ENCODE measurements at regions not wholly inside any gene's neighbourhood (a gene's known extent, or its start where the extent isn't known, plus 50 kb on each side); places are given as distances from the start of the nearest gene placed in this dataset.

DNA sequence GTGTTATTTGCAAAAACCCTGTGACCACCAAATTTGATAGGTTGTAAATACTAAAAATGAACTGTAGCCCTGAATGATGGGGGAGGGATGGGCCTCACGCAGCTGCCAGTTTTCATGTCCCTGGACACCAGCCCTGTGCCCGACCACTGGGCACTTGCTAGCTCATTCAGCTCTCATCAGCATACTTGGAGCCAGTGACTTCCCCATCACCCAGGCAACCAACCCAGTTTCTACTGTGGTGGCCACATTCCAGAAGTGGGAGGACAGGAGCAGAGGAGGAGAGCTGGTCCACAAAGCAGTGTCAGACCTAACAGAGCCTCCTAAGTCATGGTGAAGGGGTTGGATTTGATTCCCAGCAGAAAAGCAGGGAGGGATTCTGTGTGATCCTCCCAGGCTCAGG lies 128.2 kb downstream of the CPEB2 start:
- peaks cover 21% of the 10 kb centered on the region for H3K27me3 Mint-ChIP-seq (ENCODE audit: low read depth)
- H3K27ac Mint-ChIP-seq = no peak overlapping the region
- peaks cover 5% of the 10 kb centered on the region for H3K9me3 Mint-ChIP-seq
- DNase-seq = no peak
- H3K4me1 Mint-ChIP-seq (ENCODE audit: low read depth) = no peaks in the 10 kb centered on the region
- no peak overlapping the region for H3K4me3 Mint-ChIP-seq
- intact Hi-C loops (cut with micrococcal nuclease) = no loop called here
- CTCF ChIA-PET = no interaction called here
- peaks cover 2% of the 10 kb centered on the region for H3K36me3 Mint-ChIP-seq (ENCODE audit: low read depth)

DNA sequence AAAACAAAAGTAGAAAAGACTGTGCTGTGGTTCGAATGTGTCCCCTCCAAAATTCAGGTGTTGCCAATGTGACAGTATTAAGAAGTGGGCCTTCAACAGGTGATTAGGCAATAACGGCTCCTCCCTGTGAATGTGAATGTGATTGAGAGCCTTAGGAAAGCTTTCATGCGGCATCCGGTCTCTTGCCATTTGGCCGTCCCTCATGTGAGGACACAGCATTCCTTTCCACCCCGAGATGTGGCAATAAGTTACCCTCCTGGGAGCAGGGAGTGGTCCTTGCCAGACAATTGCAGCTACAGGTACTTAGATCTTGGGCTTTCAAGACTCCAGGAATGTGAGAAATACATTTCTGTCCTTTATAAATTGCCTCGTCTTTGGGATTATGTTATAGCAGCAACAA lies 129.3 kb downstream of the CPEB2 start:
- intact Hi-C loops (cut with micrococcal nuclease) = no loop called here
- no peaks in the 10 kb centered on the region for H3K4me1 Mint-ChIP-seq (ENCODE audit: low read depth)
- H3K27me3 Mint-ChIP-seq (ENCODE audit: low read depth) = peaks cover 16% of the 10 kb centered on the region
- H3K9me3 Mint-ChIP-seq = peaks cover 10% of the 10 kb centered on the region
- no peak for DNase-seq
- CTCF ChIA-PET = no interaction called here
- no peak overlapping the region for H3K27ac Mint-ChIP-seq
- H3K4me3 Mint-ChIP-seq = no peak overlapping the region
- peaks cover 2% of the 10 kb centered on the region for H3K36me3 Mint-ChIP-seq (ENCODE audit: low read depth)

DNA sequence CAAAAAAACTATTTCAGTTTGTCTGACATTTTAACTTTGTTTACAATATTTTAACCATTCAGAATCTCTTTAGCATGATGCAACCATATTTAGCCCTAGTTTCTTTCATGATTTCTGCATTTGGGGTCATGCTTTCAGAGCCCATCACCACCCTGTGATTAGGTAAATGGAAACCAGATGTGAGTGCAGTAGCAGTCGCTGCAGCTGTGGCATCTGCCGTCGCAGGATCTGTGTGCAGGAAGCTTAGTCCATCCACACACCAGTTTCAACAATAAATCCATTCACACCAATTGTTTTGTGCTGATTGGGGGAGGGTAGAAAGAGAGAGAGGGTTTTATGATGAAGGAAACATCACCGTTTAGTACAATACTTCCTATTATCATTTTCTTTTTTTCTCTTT lies 130.5 kb downstream of the CPEB2 start:
- CTCF ChIA-PET = interaction anchor here (0.6 kb wide), 2 partner anchors 219 to 723 kb away, joined by 3 read pairs; no protein-coding TSS in a partner anchor
- no peak overlapping the region for H3K27ac Mint-ChIP-seq
- intact Hi-C loops (cut with micrococcal nuclease) = no loop called here

DNA sequence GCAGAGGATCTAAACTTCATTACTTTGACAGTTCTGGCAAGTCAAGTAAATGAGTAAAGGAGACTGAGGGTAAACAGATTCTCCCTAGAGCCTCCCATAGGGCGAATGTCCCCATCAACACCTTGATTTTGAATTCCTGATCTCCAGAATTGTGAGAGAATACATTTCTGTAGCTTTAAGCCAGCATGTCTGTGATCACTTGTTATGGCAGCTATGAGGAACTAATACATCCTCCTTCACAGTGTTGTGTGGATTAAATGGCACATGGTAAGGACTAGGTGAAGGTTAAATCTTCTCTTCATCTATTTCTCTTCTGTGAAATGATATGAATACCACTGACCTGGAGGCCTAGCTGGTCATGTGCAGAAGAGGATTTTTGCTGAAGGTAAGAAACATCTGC lies 137.3 kb downstream of the CPEB2 start:
- intact Hi-C loops (cut with micrococcal nuclease) = no loop called here
- peaks cover 9% of the 10 kb centered on the region for H3K27me3 Mint-ChIP-seq (ENCODE audit: low read depth)
- no peak for DNase-seq
- no peaks in the 10 kb centered on the region for H3K4me1 Mint-ChIP-seq (ENCODE audit: low read depth)
- H3K9me3 Mint-ChIP-seq = peaks cover 15% of the 10 kb centered on the region
- no peak overlapping the region for H3K27ac Mint-ChIP-seq
- H3K36me3 Mint-ChIP-seq (ENCODE audit: low read depth) = peaks cover 2% of the 10 kb centered on the region
- CTCF ChIA-PET = no interaction called here
- H3K4me3 Mint-ChIP-seq = no peak overlapping the region

More for the DNA sequence above, 130.5 kb downstream of the CPEB2 start:
- H3K4me3 Mint-ChIP-seq = no peak overlapping the region
- peaks cover 16% of the 10 kb centered on the region for H3K27me3 Mint-ChIP-seq (ENCODE audit: low read depth)
- H3K4me1 Mint-ChIP-seq (ENCODE audit: low read depth) = no peaks in the 10 kb centered on the region
- H3K36me3 Mint-ChIP-seq (ENCODE audit: low read depth) = peaks cover 2% of the 10 kb centered on the region
- peaks cover 15% of the 10 kb centered on the region for H3K9me3 Mint-ChIP-seq
- no peak for DNase-seq

DNA sequence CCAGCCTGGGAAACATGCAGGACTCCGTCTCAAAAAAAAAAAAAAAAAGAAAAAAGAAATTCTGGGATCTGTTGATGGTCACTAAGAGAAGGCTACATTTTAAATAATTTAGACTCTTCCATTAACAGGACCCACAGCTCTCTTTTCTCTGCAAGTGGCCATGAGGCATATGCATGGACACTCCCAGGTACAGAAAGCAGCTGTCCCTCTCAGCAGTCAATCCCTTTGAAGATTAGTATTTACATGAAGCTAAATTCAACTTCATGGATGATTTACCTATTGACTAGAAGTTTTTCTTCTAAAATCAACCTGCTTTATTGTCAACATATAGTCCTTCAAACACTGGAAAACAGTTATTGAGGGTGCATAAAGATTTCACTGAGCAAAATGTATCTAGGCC lies 139.9 kb downstream of the CPEB2 start:
- Mint-ChIP-seq H3K27me3 (ENCODE audit: low read depth) (peaks cover 2% of the 10 kb centered on the region), H3K36me3 (ENCODE audit: low read depth) (no peaks in the 10 kb centered on the region), H3K9me3 (no peaks in the 10 kb centered on the region), H3K27ac (no peak overlapping the region), H3K4me3 (no peak overlapping the region), H3K4me1 (ENCODE audit: low read depth) (no peaks in the 10 kb centered on the region)
- CTCF ChIA-PET = no interaction called here
- DNase-seq = no peak
- intact Hi-C loops (cut with micrococcal nuclease) = no loop called here

DNA sequence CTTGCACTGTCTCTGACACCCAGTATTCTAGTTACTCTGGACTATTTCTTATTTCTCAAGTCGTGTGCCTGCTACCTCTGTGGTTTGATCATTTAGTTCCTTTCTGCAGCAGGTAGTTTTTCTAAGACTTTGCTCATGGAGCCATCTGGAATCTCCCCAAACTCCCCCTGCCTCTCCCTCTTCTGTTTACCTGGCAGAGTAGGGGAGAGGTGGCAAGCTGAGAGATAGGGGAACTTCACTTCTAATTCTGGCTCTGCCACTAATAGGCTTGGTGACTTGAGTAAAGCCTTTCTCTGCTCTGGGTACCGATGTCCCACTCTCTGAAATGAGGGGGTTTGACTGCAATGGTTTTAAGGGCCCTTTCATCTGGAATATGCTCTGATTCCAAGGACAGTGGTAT lies 141.3 kb downstream of the CPEB2 start:
- Mint-ChIP-seq H3K9me3 (no peaks in the 10 kb centered on the region), H3K27me3 (ENCODE audit: low read depth) (peaks cover 8% of the 10 kb centered on the region), H3K36me3 (ENCODE audit: low read depth) (no peaks in the 10 kb centered on the region), H3K4me1 (ENCODE audit: low read depth) (no peaks in the 10 kb centered on the region), H3K4me3 (no peak overlapping the region), H3K27ac (no peak overlapping the region)
- no peak for DNase-seq
- intact Hi-C loops (cut with micrococcal nuclease) = no loop called here
- CTCF ChIA-PET = interaction anchor here (0.8 kb wide), 1 partner anchor 68 kb away, joined by 3 read pairs; no protein-coding TSS in a partner anchor

DNA sequence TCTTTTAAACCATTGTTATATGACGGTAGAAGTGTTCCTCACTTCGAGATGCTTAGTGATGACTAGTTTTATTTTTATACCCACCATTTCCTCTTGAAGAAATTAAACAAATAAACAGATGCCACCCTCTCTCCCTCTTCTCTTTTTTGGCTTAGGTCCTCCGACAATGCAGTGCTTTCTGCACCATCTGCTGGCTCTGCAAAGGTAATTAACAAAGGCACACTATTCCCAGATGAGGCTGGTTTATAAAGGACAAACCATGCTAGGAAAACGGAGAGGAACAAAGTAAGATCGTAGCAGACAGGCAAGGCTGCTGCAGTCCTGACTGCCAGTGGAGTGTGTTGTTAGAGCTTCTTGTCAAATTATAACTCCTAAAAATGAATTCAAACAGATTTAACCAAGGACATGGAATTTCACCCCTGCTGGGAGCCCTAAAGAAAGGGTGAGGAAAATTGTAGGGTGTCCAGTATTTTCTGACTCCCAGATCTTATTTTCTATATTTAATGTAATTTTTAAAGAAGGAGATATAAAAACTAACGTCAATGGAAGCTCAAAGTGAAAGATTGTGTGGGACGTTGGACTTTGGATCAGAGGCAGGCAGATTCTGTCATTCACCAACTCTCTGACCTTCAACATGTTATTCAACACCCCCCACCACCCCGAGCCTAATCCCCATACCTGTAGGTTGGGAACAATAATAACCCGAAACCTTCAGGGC lies 142.1 kb downstream of the CPEB2 start:
- Mint-ChIP-seq H3K9me3 (no peaks in the 10 kb centered on the region), H3K36me3 (ENCODE audit: low read depth) (no peaks in the 10 kb centered on the region), H3K27me3 (ENCODE audit: low read depth) (peaks cover 8% of the 10 kb centered on the region), H3K4me3 (no peak overlapping the region), H3K27ac (no peak overlapping the region), H3K4me1 (ENCODE audit: low read depth) (no peaks in the 10 kb centered on the region)
- intact Hi-C loops (cut with micrococcal nuclease) = no loop called here
- no peak for DNase-seq
- CTCF ChIA-PET = interaction anchor here (0.8 kb wide), 1 partner anchor 69 kb away, joined by 3 read pairs; no protein-coding TSS in a partner anchor

DNA sequence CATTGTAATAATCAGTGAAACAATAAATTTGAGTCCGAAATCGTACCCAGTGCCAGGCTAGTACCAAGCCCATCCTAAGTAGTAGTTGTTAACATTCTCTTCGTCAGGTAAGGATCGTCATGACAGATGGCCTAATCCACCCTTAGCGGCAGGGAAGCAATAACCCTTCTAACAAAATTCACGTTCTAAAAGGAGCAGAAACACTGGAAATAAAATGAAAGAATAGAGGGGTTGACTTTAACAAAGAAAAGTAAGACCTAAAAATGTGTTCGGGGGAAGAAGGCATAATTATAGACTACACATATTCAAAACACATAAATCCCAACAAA lies 142.7 kb downstream of the CPEB2 start:
- CTCF ChIA-PET = no interaction called here
- no peaks in the 10 kb centered on the region for H3K36me3 Mint-ChIP-seq (ENCODE audit: low read depth)
- H3K27ac Mint-ChIP-seq = no peak overlapping the region
- H3K27me3 Mint-ChIP-seq (ENCODE audit: low read depth) = peaks cover 8% of the 10 kb centered on the region
- H3K4me1 Mint-ChIP-seq (ENCODE audit: low read depth) = no peaks in the 10 kb centered on the region
- intact Hi-C loops (cut with micrococcal nuclease) = no loop called here
- no peak for DNase-seq
- no peaks in the 10 kb centered on the region for H3K9me3 Mint-ChIP-seq
- H3K4me3 Mint-ChIP-seq = no peak overlapping the region

DNA sequence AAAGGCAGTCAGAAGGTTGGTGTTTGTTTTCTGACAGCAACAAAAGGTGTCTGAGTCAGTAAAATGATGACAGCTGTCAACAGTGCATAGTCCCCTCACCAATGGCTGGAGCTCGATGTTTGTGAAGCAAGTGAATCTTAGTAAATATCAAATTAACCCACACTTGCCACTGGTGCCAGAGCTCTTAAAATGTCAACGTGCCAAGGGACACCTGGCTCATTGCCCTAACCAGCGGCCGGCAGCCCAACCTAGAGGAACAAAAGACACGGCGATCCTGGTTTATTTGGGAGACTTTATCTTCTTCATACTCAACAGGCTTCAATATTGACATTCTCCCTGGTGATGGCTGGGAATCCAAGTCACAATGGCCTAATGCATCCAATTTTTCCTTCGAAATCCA lies 143.4 kb downstream of the CPEB2 start:
- H3K36me3 Mint-ChIP-seq (ENCODE audit: low read depth) = no peaks in the 10 kb centered on the region
- CTCF ChIA-PET = no interaction called here
- intact Hi-C loops (cut with micrococcal nuclease) = no loop called here
- no peak overlapping the region for H3K4me3 Mint-ChIP-seq
- DNase-seq = no peak
- no peaks in the 10 kb centered on the region for H3K4me1 Mint-ChIP-seq (ENCODE audit: low read depth)
- H3K27me3 Mint-ChIP-seq (ENCODE audit: low read depth) = peaks cover 9% of the 10 kb centered on the region
- H3K9me3 Mint-ChIP-seq = no peaks in the 10 kb centered on the region
- H3K27ac Mint-ChIP-seq = no peak overlapping the region

DNA sequence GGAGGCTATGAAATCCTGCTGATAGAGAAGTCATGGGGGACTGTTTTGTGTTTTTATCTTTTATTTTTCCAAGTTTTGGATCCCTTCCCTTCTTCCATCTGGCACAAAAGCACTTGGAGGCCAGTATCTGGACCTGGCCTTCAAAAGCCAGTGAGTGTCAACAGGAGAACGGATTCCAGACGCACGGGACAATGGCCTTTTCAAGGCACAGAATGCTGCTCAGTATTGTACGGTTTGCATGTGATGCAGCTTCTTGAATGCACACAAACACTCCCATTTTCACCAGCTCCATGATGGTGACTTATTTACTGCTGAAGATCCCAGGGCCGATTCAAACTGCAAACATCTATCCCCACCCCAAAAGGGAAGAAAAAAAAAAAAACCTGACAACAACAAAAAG lies 145.4 kb downstream of the CPEB2 start:
- intact Hi-C loops (cut with micrococcal nuclease) = no loop called here
- Mint-ChIP-seq H3K9me3 (no peaks in the 10 kb centered on the region), H3K27me3 (ENCODE audit: low read depth) (peaks cover 9% of the 10 kb centered on the region), H3K4me1 (ENCODE audit: low read depth) (no peaks in the 10 kb centered on the region), H3K27ac (no peak overlapping the region), H3K36me3 (ENCODE audit: low read depth) (no peaks in the 10 kb centered on the region), H3K4me3 (no peak overlapping the region)
- CTCF ChIA-PET = no interaction called here
- no peak for DNase-seq

DNA sequence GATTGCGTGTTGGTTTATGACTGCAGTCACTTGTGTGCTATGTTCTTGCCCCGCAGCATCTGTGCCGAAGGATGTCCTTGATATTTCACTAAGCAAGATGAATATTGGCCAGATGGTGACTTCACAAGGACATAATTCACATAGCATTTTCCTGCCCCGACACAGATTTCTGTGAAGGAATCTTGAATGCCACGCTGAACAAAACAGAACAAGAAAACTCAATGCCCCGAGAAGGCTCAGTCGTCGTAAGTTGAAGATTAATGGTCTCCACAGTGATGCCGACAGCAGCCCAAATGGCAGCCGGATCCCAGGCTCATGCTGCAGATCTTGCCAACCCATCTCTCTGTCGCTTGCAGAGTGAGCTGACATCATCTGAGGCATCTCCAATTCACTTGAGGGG lies 145.9 kb downstream of the CPEB2 start:
- no peak for DNase-seq
- CTCF ChIA-PET = no interaction called here
- no peaks in the 10 kb centered on the region for H3K4me1 Mint-ChIP-seq (ENCODE audit: low read depth)
- H3K27me3 Mint-ChIP-seq (ENCODE audit: low read depth) = peaks cover 9% of the 10 kb centered on the region
- no peaks in the 10 kb centered on the region for H3K9me3 Mint-ChIP-seq
- no peaks in the 10 kb centered on the region for H3K36me3 Mint-ChIP-seq (ENCODE audit: low read depth)
- intact Hi-C loops (cut with micrococcal nuclease) = no loop called here
- no peak overlapping the region for H3K4me3 Mint-ChIP-seq
- H3K27ac Mint-ChIP-seq = no peak overlapping the region

DNA sequence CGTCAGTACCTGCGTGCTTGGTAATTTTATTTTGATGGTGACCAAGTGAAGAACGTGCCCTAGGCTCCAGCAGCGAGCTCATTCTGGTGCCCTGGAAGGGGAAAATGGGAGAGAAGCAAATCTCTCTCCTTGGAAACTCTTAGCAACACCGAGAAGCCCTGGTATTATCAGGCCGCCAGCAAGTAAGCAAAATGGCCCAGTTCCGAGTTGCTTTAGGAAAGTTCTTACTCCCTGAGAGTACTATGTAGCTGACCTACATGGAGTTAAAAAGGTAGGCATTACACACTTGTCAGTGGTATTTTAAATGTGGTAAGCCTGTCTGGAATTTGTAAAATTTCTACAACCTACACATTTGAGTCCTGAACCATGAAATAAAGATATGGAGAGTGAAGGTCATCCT lies 146.4 kb downstream of the CPEB2 start:
- DNase-seq = no peak
- H3K4me1 Mint-ChIP-seq (ENCODE audit: low read depth) = no peaks in the 10 kb centered on the region
- intact Hi-C loops (cut with micrococcal nuclease) = no loop called here
- CTCF ChIA-PET = no interaction called here
- H3K27ac Mint-ChIP-seq = no peak overlapping the region
- peaks cover 9% of the 10 kb centered on the region for H3K27me3 Mint-ChIP-seq (ENCODE audit: low read depth)
- no peak overlapping the region for H3K4me3 Mint-ChIP-seq
- H3K9me3 Mint-ChIP-seq = no peaks in the 10 kb centered on the region
- no peaks in the 10 kb centered on the region for H3K36me3 Mint-ChIP-seq (ENCODE audit: low read depth)

DNA sequence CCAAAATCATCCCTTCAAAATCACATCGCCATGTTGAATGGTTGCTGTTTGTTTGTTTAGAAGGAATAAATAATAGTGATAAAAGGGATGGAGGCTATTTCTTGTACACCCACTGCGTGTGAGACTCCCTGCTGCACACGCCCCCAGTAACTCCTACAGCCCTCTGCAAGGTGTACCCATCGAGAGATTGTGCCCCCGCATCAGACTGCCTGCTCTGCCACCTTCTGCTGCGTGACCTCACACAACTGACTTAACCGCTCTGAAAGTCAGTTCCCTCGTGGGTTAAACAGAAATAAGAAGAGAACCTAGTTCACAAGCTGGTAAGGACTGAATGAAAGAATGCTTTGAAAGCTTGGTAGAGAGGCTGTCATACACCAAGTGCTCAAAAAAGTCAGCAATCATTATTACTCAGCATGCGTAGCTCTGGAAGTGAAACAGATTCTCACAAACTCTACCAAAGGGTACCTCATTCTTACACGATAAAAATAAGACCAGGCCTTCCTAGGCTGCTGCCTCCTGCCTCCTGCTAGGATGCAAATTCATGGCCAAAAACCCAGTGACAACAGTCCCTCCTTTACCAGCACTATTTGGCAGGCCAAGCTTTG lies 147.1 kb downstream of the CPEB2 start:
- intact Hi-C loops (cut with micrococcal nuclease) = no loop called here
- H3K27ac Mint-ChIP-seq = no peak overlapping the region
- no peak for DNase-seq
- no peaks in the 10 kb centered on the region for H3K4me1 Mint-ChIP-seq (ENCODE audit: low read depth)
- H3K27me3 Mint-ChIP-seq (ENCODE audit: low read depth) = peaks cover 9% of the 10 kb centered on the region
- CTCF ChIA-PET = no interaction called here
- H3K9me3 Mint-ChIP-seq = no peaks in the 10 kb centered on the region
- H3K36me3 Mint-ChIP-seq (ENCODE audit: low read depth) = no peaks in the 10 kb centered on the region
- no peak overlapping the region for H3K4me3 Mint-ChIP-seq

All from activated naive CD4-positive, alpha-beta T cell treated with anti-CD3 and anti-CD28 coated beads for 36 hours (primary cell).